Calu3 (cell line): ENCODE measurements at regions not wholly inside any gene's neighbourhood (a gene's known extent, or its start where the extent isn't known, plus 50 kb on each side); places are given as distances from the start of the nearest gene placed in this dataset.
A peak's percentile ranks its signal among the peaks of the same experiment; 100 is the strongest.
"Not testable (repeated sequence)": the region's sequence is repeated elsewhere in the genome, so short reads cannot be mapped to it uniquely, and the experiment has no call there.

Experiments used
- BruUV-seq: library from RNA; stranded (reverse); fragments of 400-500 nt; replicated peaks from 2 replicates; lab custom pipeline; 2021; lab: Mats Ljungman, UMichigan
- CTCF ChIA-PET: fragments of 300-600 bp; sonication (Branson Sonifier 250); formaldehyde crosslinking; loops from one replicate; lab custom pipeline; 2022; ENCODE audit warnings: antibody characterized with exemption; lab: Charles Lee
- DNase-seq: peaks from one replicate; pipeline ENCODE4 v3.0.0; 2022
- H3K27ac Mint-ChIP-seq: one replicate; pipeline ENCODE4 v1.8.0; 2022; ENCODE audit warnings: mixed read lengths; ENCODE audit not compliant: unreplicated experiment
- H3K27me3 Mint-ChIP-seq: one replicate; pipeline ENCODE4 v1.8.0; 2022; ENCODE audit warnings: mixed read lengths; ENCODE audit not compliant: unreplicated experiment
- H3K36me3 Mint-ChIP-seq: one replicate; pipeline ENCODE4 v1.8.0; 2022; ENCODE audit warnings: mild to moderate bottlenecking, moderate library complexity, mixed read lengths; ENCODE audit not compliant: insufficient read depth, unreplicated experiment
- H3K4me1 Mint-ChIP-seq: one replicate; pipeline ENCODE4 v1.8.0; 2022; ENCODE audit warnings: mild to moderate bottlenecking, low read depth, mixed read lengths; ENCODE audit not compliant: unreplicated experiment
- H3K4me3 Mint-ChIP-seq: one replicate; pipeline ENCODE4 v1.8.0; 2022; ENCODE audit warnings: mild to moderate bottlenecking, low read depth, moderate library complexity, mixed read lengths; ENCODE audit not compliant: unreplicated experiment
- H3K9me3 Mint-ChIP-seq: one replicate; pipeline ENCODE4 v1.8.0; 2022; ENCODE audit warnings: low read depth, mixed read lengths; ENCODE audit not compliant: unreplicated experiment
- CTCF ChIP-seq: fragments of 200-600 bp; IDR thresholded peaks from one replicate; pipeline ENCODE4 v1.8.0; 2022; ENCODE audit warnings: antibody characterized with exemption; ENCODE audit not compliant: unreplicated experiment
- intact Hi-C: fragments of 100-400 bp; cut with micrococcal nuclease; formaldehyde crosslinking; loops from one replicate; pipeline ENCODE4 v1.10.0; 2022; ENCODE audit not compliant: unreplicated experiment

GRCh38 chr16:25371342-25371741 is 113.7 kb upstream of the ZKSCAN2 start:
- no TSS peak for BruUV-seq
- CTCF ChIA-PET = interaction anchor here (1.0 kb wide), 1 partner anchor 47 kb away, joined by 3 read pairs; no protein-coding TSS in a partner anchor
- DNase-seq = no peak
- no peak overlapping the region for H3K27ac Mint-ChIP-seq
- H3K9me3 Mint-ChIP-seq = no peaks in the 10 kb centered on the region
- H3K4me1 Mint-ChIP-seq = no peaks in the 10 kb centered on the region
- no peak overlapping the region for H3K4me3 Mint-ChIP-seq
- TF ChIP-seq CTCF = no peak
- peaks cover 49% of the 10 kb centered on the region for H3K27me3 Mint-ChIP-seq
- intact Hi-C loops = no loop called here
- H3K36me3 Mint-ChIP-seq = no peaks in the 10 kb centered on the region

DNA sequence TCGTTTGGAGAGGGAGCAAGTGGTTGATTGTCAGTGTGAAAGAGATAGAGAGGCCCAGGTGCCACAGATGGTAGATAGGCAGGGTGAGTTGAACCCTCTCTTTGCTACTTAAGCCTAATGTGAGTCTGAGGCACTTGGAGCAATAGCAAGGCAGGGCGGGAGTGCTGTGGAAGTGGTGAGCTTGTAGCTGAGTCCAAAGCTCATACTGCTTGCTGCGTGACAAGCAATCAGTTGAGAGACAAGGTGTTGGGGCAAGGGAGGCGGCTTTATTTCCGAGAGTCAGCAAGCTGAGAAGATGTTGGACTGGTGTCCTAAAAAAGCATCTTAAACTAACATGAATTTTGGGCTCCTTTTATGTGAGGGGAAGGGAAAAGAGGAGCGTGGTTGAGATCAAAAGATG is 112.9 kb upstream of the ZKSCAN2 start:
- H3K4me1 Mint-ChIP-seq = no peaks in the 10 kb centered on the region
- BruUV-seq = no TSS peak
- no peak overlapping the region for H3K4me3 Mint-ChIP-seq
- TF ChIP-seq CTCF = no peak
- H3K36me3 Mint-ChIP-seq = no peaks in the 10 kb centered on the region
- CTCF ChIA-PET = interaction anchor here (1.0 kb wide), 1 partner anchor 48 kb away, joined by 3 read pairs; no protein-coding TSS in a partner anchor
- intact Hi-C loops = no loop called here
- no peak overlapping the region for H3K27ac Mint-ChIP-seq
- H3K27me3 Mint-ChIP-seq = peaks cover 55% of the 10 kb centered on the region
- H3K9me3 Mint-ChIP-seq = no peaks in the 10 kb centered on the region
- no peak for DNase-seq

DNA sequence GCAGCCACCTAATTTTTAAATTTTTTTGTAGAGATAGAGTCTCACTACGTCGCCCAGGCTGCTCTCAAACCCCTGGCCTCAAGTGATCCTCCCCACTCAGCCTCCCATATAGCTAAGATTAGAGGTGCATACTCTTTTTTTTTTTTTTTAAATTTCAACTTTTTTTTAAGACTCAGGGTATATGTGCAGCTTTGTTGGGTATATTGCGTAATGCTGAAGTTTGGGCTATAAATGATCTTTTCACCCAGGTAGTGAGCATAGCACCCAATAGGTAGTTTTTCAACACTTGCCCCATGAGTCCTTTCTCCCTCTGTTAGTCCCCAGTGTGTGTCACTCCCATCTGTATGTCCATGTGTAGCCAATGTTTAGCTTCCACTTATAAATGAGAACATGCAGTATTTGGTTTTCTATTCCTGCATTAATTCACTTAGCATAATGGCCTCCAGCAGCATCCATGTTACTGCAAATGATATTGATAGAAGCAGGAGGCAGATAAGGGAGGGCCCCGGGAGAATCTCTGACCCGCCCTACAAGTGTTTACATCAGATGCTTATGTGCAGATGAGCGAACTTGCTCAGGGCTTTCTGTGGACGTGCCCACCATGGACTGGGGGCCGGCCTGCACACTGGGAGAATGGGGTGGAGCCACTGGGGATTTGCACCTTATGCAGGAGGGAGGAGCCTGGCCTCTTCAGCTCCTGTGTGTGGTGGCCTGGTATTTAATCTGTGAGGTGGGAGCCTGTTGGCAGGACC is 110.3 kb upstream of the ZKSCAN2 start:
- Mint-ChIP-seq H3K36me3 (no peaks in the 10 kb centered on the region), H3K4me3 (no peak overlapping the region), H3K27me3 (peaks cover 40% of the 10 kb centered on the region), H3K27ac (no peak overlapping the region), H3K9me3 (no peaks in the 10 kb centered on the region), H3K4me1 (no peaks in the 10 kb centered on the region)
- no TSS peak for BruUV-seq
- TF ChIP-seq CTCF = no peak
- no peak for DNase-seq
- intact Hi-C loops = loop anchor here (10.0 kb wide), 2 partner anchors 63 to 77 kb away; no protein-coding TSS in a partner anchor
- CTCF ChIA-PET = interaction anchor here (0.6 to 0.7 kb wide), 2 partner anchors 13 to 1949 kb away, joined by 3 to 5 read pairs; no protein-coding TSS in a partner anchor

GRCh38 chr16:25366078-25366477 is 108.4 kb upstream of the ZKSCAN2 start:
- no peaks in the 10 kb centered on the region for H3K9me3 Mint-ChIP-seq
- no peaks in the 10 kb centered on the region for H3K36me3 Mint-ChIP-seq
- peaks cover 22% of the 10 kb centered on the region for H3K27me3 Mint-ChIP-seq
- TF ChIP-seq CTCF = no peak
- CTCF ChIA-PET = interaction anchor here (0.5 to 1.0 kb wide), 2 partner anchors 23 to 310 kb away, joined by 3 read pairs; no protein-coding TSS in a partner anchor
- intact Hi-C loops = loop anchor here (10.0 kb wide), 2 partner anchors 61 to 79 kb away; no protein-coding TSS in a partner anchor
- H3K27ac Mint-ChIP-seq = no peak overlapping the region
- H3K4me3 Mint-ChIP-seq = no peak overlapping the region
- BruUV-seq = no TSS peak
- DNase-seq = no peak
- H3K4me1 Mint-ChIP-seq = peaks cover 9% of the 10 kb centered on the region

DNA sequence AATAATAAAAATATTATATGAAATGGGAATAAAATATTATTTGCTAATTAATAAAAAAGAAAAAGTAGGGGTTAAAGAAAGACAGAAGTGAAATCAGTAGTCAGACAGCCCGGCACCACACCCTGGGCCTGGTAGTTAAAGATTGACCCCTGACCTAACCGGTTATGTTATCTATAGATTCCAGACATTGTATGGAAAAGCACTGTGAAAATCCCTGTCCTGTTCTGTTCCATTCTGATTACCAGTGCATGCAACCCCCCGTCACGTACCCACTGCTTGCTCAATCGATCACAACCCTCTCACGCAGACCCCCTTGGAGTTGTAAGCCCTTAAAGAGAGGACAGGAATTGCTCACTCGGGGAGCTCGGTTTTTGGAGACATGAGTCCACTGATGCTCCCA is 101.9 kb upstream of the ZKSCAN2 start:
- peaks cover 17% of the 10 kb centered on the region for H3K4me1 Mint-ChIP-seq
- peak; percentile 9 for DNase-seq
- H3K27me3 Mint-ChIP-seq, CTCF ChIA-PET, BruUV-seq, H3K4me3 Mint-ChIP-seq, H3K9me3 Mint-ChIP-seq, H3K27ac Mint-ChIP-seq, H3K36me3 Mint-ChIP-seq, intact Hi-C loops: not testable (repeated sequence)
